HT1080 (cell line): ENCODE measurements at regions not wholly inside any gene's neighbourhood (a gene's known extent, or its start where the extent isn't known, plus 50 kb on each side); places are given as distances from the start of the nearest gene placed in this dataset.

Experiments
- DNase-seq: peaks from one replicate; pipeline ENCODE4 v3.0.0-alpha.2; 2015; ENCODE audit warnings: low read depth

- no peak for DNase-seq
Observed at GRCh38 chr1:58890609-58891008, 106.8 kb upstream of the JUN start.

GRCh38 chr1:58891347-58891746, 107.5 kb upstream of the JUN start:
- no peak for DNase-seq

- no peak for DNase-seq
Observed at GRCh38 chr1:58893257-58893869, 109.5 kb upstream of the JUN start.

- DNase-seq = no peak
Observed at GRCh38 chr1:58895082-58895481, 111.2 kb upstream of the JUN start.

GRCh38 chr1:58895559-58896145, 111.8 kb upstream of the JUN start:
- DNase-seq = peak; percentile 83

GRCh38 chr1:58896246-58897183, 112.7 kb upstream of the JUN start:
- no peak for DNase-seq

GRCh38 chr1:58898739-58899586, 115.1 kb upstream of the JUN start:
- no peak for DNase-seq

- no peak for DNase-seq
Observed at GRCh38 chr1:58899587-58900271, 115.9 kb upstream of the JUN start.

GRCh38 chr1:58900396-58900795, 116.5 kb upstream of the JUN start:
- DNase-seq = no peak

GRCh38 chr1:58901008-58901407, 117.2 kb upstream of the JUN start:
- DNase-seq = peak; percentile 39

GRCh38 chr1:58902830-58903513, 119.1 kb upstream of the JUN start:
- DNase-seq = no peak

GRCh38 chr1:58903514-58904298, 119.9 kb upstream of the JUN start:
- DNase-seq = peak; percentile 94

GRCh38 chr1:58904299-58905125, 120.7 kb upstream of the JUN start:
- no peak for DNase-seq

- no peak for DNase-seq
Observed at GRCh38 chr1:58905126-58905490, 121.3 kb upstream of the JUN start.

- no peak for DNase-seq
Observed at GRCh38 chr1:58905628-58906221, 121.9 kb upstream of the JUN start.

- DNase-seq = no peak
Observed at GRCh38 chr1:58907398-58907797, 123.6 kb upstream of the JUN start.

- peak; percentile 98 for DNase-seq
Observed at GRCh38 chr1:58908561-58909560, 125.0 kb upstream of the JUN start.
